AG20443 (cell line): ENCODE measurements at regions not wholly inside any gene's neighbourhood (a gene's known extent, or its start where the extent isn't known, plus 50 kb on each side); places are given as distances from the start of the nearest gene placed in this dataset.

Experiments
- DNase-seq: peaks from one replicate; pipeline ENCODE4 v3.0.0; 2012; ENCODE audit warnings: low spot score, mixed read lengths

GRCh38 chr1:101086783-101087182 lies 61.2 kb upstream of the DPH5 start:
- no peak for DNase-seq

GRCh38 chr1:101081496-101082488 lies 56.2 kb upstream of the DPH5 start:
- DNase-seq = no peak

DNA sequence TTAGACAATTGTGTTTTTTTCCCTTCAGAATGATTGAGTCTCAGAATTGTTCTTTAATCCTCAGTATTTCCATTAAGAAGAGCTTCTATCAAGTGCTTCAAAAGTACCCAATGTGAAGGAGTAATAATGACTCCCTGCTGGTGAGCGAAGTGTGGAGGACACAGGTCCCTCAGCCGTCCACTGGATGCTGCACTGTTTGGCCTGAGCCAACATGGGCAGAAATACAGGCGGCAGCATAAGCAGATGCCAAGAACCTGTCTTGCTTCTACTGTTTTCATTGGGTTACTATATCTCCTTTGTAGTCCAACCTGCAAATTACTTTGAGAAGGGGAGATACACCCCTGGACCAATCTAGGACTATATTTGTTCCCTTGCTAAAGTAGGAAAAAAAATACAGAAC lies 55.3 kb upstream of the DPH5 start:
- DNase-seq = no peak

GRCh38 chr1:101079341-101079740 lies 53.8 kb upstream of the DPH5 start:
- no peak for DNase-seq

- no peak for DNase-seq
Observed at GRCh38 chr1:101077849-101078248, 52.3 kb upstream of the DPH5 start.

DNA sequence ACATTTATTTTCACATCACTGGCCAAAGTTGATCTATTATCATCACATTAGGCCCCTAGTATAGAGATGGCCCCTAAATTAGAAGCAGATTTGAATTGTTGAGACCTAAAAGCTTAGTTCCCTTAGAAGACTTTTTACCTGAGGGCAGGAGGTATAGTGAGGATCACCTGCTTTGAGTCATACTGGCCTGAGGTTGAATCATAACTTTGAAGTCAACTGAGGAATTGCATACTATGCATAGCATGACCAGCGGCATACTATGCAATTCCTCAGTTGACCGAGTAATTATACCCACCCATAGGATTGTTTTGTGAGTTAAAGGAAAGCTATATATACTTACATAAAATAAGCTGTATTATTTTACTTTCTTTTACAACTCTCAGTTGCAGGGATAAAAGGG lies 50.3 kb upstream of the DPH5 start:
- DNase-seq = no peak
